ENCODE measurements at regions not wholly inside any gene's neighbourhood (a gene's known extent, or its start where the extent isn't known, plus 50 kb on each side); places are given as distances from the start of the nearest gene placed in this dataset.
"Not testable (repeated sequence)": the region's sequence is repeated elsewhere in the genome, so short reads cannot be mapped to it uniquely, and the experiment has no call there.

GRCh38 chr12:34407813-34408212 lies 385.5 kb downstream of the ALG10 start:
- no peaks in the 10 kb centered on the region for H3K36me3 ChIP-seq (ENCODE audit: low read length)
- no peaks in the 10 kb centered on the region for H4K20me1 ChIP-seq (ENCODE audit: low read depth, low read length)
- H2AFZ ChIP-seq (ENCODE audit: low read depth, low read length, severe bottlenecking), result no peak overlapping the region
- no peak overlapping the region for H3K4me2 ChIP-seq (ENCODE audit: low read depth, low read length, poor library complexity, severe bottlenecking)
- TF ChIP-seq EZH2phosphoT487 (conservative IDR thresholded peaks at IDR 0.05; ENCODE audit: low read length) (no peak), CTCF (IDR thresholded peaks at IDR 0.05; ENCODE audit: insufficient read depth, low read length, poor library complexity, severe bottlenecking) (no peak)
- H3K27ac ChIP-seq (ENCODE audit: low read depth, low read length), result no peak overlapping the region
- no peak overlapping the region for H3K4me3 ChIP-seq (ENCODE audit: insufficient read depth, low read length, poor library complexity, severe bottlenecking)
- H3K79me2 ChIP-seq (ENCODE audit: insufficient read depth, low read length), result no peaks in the 10 kb centered on the region
- H3K9me2 ChIP-seq (replicated peaks; ENCODE audit: insufficient read depth, low read length), result no peaks in the 10 kb centered on the region
- no peak overlapping the region for H3K9ac ChIP-seq (ENCODE audit: low read length)
- no peaks in the 10 kb centered on the region for H3F3A ChIP-seq (ENCODE audit: insufficient read depth)
- peaks cover 18% of the 10 kb centered on the region; the same call in 1 of the 2 replicates for H3K9me3 ChIP-seq (ENCODE audit: insufficient read depth, low read length)
- no peaks in the 10 kb centered on the region for H3K27me3 ChIP-seq (ENCODE audit: low read length)

- not testable (repeated sequence) for H3K27me3 ChIP-seq (ENCODE audit: low read length); H3K9me3 ChIP-seq (ENCODE audit: insufficient read depth, low read length); H4K20me1 ChIP-seq (ENCODE audit: low read depth, low read length); H3K27ac ChIP-seq (ENCODE audit: low read depth, low read length); H2AFZ ChIP-seq (ENCODE audit: low read depth, low read length, severe bottlenecking); H3K4me3 ChIP-seq (ENCODE audit: insufficient read depth, low read length, poor library complexity, severe bottlenecking); H3K9ac ChIP-seq (ENCODE audit: low read length); H3K9me2 ChIP-seq (replicated peaks; ENCODE audit: insufficient read depth, low read length); H3K4me2 ChIP-seq (ENCODE audit: low read depth, low read length, poor library complexity, severe bottlenecking); H3K79me2 ChIP-seq (ENCODE audit: insufficient read depth, low read length); H3F3A ChIP-seq (ENCODE audit: insufficient read depth); H3K36me3 ChIP-seq (ENCODE audit: low read length)
Measured at GRCh38 chr12:34431509-34431908, 409.2 kb downstream of the ALG10 start.
